ENCODE measurements at regions not wholly inside any gene's neighbourhood (a gene's known extent, or its start where the extent isn't known, plus 50 kb on each side); places are given as distances from the start of the nearest gene placed in this dataset.

DNA sequence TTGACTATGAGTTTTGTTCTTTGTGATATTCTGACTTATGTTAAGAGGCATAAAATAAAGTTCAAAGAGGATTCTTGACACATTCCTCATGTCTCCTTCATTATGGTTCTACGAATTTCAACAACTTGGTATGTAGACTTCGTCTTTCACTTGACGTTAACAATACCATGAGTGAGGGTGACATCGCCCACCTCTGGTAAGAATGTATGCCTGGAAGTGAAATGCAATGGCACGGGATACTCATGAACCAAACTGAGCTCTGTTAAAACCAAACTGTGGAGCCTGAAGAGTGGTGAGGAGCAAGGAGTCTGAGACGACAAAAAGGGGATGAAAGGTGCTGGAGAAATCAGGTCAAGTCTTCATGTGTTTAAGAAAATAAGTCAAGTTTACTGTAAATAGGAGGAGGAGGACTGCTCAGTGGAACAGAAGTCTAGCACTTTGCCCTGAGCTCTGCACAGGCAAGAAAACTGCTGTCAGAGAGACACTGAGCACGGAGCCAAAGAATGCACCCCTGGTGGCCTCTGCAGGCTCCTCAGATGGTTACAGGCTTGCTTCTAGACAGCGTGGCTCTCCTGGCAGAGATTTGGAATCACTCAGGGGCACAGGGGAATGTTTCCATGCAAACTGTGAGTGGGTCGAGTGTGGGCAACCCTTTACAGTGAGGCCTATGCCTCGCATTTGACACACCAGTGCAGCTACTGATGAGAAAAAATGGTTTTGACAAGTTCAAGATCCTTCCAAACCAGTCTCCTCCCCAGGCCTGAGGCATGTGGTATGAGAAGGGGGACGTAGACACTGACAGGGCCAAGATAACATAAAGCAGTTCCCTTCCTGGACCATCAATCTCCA lies 470.1 kb downstream of the IRX1 start:
- no peak for DNase-seq (ENCODE audit: low read depth in 2 of 2)

DNA sequence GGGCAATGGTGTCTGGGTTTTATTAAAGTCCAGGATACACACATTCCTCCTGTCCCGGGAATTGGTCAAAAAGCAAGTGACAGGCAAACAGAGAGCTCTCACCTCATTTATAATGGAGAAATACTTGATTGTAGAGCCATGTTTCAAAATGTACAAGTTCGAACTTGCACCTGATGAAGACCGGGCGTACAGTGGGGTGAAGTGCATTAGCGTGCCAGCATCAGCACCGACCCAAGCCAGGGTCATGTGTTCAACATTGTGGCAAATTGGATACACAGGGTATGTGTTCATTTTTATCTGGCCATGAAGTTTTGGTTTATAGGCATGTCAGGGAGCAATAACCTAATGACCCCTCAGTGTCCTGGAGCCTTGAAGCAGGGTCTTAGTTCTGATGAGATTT lies 472.5 kb downstream of the IRX1 start:
- DNase-seq (ENCODE audit: low read depth in 2 of 2) = no peak

DNA sequence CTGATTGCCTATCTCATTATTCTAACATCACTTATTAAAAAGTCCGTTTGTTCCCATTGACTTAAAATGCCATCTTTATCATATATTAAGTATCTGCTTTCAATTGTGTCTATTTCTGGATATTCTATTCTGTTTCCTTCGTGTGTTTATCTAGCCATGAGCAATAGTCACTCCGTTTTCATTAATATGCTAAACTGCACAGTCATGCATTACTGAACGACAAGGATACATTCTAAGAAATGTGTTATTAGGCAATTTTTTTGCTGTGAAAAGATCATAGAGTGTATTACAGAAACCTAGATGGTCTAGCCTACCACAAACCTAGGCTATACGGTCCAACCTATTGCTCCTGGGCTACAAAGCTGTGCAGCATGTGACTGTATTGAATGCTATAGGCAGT lies 482.9 kb downstream of the IRX1 start:
- no peak for DNase-seq (ENCODE audit: low read depth in 2 of 2)

GRCh38 chr5:4079831-4080230 lies 484.2 kb downstream of the IRX1 start:
- no peak for DNase-seq (ENCODE audit: low read depth in 2 of 2)

DNA sequence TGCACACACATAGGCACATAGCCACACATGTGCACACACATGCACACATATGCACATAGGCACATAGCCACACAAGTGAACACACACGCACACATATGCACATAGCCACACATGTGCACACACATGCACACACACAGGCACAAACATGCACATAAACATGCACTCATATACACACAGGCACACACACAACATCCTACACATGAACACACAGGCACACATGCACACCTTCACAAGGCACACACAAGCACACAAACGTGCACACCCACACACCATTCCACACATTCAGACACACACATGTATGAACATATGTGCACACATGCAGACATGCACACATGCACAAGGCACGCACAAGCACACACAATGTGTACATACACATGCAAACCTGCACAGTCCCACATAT lies 484.7 kb downstream of the IRX1 start:
- no peak for DNase-seq (ENCODE audit: low read depth in 2 of 2)

GRCh38 chr5:4081059-4081458 lies 485.4 kb downstream of the IRX1 start:
- DNase-seq (ENCODE audit: low read depth in 2 of 2) = no peak

DNA sequence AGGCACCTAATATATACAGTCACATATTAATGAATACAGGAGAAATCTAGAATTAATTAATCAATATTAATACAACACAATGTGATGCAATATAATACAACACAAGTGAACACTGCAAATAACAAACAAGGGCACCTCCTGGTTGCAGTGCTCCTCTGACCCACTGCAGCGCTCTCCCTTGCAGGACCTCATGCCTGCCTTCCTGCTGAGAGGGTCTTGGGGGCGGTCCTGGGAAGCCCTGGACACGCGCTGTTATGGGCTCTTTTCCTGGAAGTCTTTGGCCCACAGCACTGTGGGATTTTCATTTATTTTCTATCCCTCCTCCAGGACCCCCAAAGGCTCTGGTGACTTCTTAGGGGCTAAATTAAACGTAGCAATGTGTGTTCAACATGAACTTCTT lies 485.8 kb downstream of the IRX1 start:
- no peak for DNase-seq (ENCODE audit: low read depth in 2 of 2)

DNA sequence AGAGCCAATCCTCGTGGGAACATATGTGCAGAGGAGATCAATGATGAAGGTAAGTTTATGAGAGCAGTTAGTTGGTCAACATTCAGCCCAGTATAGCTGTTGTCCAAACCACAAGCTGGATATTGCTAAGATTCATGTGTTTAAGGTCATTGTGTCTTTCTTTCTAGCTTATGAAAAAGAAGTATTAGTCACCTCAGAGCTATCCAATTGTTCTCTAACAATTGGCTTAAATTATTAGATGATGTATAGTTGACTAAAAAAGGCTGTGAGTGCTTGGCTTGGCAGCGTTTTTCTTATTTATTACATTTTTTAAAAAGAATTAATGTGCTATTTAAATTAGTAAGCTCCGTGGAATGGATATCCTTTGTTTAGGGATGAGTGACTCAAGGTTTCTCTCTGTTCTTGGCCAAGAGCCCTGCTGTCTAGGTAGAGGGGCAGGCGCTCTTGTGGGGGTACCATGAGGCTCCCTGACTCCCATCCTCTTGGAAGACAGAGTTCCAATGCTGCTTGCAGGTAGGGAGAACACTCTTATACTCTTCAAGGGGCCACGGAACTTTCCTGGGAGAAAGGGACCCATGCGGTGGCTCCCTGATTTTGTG lies 487.4 kb downstream of the IRX1 start:
- DNase-seq (ENCODE audit: low read depth in 2 of 2) = no peak

DNA sequence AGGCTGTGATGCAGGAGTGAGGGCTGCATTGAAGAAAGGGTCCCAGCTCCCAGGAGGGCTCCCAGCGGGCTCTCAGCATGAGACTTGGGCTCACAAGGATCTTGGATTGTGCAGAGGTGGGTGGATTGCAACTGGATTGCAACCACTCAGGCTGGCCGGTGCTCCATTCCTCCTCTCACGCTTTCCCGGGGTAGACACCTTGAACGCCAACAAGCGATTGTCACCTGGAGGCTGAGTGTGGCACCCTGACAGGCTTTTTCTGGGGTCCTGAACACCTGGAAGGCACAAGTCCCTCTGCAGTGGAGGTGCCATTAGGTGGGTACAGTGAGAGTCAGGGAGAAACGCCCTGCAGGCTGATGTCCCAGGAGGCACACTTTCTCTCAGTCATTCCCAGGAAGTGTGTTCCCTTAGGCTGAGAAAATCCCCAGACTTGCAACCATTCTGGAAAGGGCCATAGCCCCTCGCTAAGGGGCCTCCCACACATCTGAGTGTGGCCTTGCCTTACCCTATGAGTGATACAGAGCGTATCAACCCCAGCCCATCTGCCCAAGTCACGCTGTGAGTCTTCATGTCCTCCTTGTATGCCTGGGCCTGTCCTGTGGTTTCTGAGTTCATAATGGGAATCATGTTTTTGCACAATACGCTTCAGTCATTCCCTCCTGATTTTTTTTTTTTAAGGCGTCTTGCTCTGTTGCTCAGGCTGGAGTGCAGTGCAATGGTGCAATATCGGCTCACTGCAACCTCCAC lies 488.1 kb downstream of the IRX1 start:
- DNase-seq (ENCODE audit: low read depth in 2 of 2) = no peak

DNA sequence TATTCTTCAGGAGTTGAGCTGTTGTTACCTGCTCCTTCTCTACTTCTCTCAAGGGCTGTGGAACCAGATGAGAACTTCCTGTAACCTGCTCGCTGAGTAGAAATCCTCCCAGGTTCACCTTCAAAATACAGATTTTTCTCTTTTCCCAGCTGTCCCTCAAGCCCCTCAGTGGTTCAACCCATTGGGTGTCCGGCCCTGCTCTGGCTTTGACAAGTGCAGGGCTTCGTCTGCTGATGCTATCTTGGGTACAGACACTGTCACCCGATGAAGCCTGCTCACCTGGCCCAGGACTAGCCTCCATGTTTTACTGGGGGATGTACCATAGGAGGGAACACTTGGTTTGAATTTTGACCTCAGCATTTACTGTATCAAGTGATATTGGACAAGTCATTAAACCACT lies 490.4 kb downstream of the IRX1 start:
- no peak for DNase-seq (ENCODE audit: low read depth in 2 of 2)

DNA sequence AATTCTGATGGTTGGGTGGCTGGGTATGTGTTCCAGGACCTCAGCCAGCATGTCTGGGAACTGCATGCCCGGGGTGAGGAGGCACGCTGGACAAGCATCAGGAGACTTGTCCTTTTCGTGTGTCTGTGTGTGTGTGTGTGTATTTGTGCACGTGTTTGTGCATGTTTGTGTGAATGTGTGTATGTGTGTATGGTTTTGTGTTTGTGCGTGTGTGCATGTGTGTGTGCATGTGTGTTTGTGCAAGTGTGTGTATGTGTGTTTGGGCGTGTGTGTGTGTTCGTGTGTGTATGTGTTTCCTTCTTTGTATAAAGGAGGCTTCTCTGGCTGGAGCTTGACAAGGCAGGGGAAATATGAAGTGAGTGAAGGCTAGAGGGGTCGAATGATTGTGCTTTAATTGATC lies 491.5 kb downstream of the IRX1 start:
- DNase-seq (ENCODE audit: low read depth in 2 of 2) = no peak

GRCh38 chr5:4089087-4089486 lies 493.5 kb downstream of the IRX1 start:
- no peak for DNase-seq (ENCODE audit: low read depth in 2 of 2)

DNA sequence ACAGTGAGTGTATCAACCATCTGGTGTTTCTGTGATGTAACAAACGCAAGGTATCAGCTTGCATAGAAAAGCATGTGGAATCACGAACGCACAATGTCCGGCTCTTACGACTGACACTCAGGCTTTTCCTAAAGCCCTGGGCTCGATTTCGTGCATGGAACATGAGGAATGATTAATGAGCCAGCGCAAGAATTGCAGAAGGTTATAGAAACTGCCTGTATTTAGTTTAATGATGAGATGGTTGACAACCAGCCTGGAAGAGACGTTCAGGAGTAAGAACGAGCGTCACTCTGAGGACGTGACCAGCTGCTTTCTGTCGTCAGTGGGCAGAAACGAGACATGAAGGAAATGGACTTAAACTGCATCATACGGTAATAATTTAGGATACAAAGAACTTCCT lies 497.6 kb downstream of the IRX1 start:
- no peak for DNase-seq (ENCODE audit: low read depth in 2 of 2)

DNA sequence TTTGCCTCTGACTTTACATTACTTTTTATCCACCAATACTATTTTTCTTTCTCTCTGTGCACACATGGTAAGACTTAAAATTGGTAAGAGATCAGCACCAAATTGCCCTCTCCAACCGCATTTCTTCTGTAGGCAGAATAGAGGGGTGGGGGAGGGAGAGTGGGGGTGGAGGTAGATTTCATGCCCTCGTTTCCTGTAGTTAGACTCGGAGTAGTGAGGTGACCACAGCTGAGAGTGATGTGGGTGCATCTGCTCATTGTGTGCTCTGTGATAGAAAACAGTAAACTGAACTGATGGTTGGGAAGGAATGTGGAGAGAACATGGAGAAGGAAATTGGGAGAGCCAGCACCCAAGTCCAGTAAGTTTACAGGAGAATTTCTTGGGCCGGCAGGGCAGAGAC lies 498.3 kb downstream of the IRX1 start:
- no peak for DNase-seq (ENCODE audit: low read depth in 2 of 2)

DNA sequence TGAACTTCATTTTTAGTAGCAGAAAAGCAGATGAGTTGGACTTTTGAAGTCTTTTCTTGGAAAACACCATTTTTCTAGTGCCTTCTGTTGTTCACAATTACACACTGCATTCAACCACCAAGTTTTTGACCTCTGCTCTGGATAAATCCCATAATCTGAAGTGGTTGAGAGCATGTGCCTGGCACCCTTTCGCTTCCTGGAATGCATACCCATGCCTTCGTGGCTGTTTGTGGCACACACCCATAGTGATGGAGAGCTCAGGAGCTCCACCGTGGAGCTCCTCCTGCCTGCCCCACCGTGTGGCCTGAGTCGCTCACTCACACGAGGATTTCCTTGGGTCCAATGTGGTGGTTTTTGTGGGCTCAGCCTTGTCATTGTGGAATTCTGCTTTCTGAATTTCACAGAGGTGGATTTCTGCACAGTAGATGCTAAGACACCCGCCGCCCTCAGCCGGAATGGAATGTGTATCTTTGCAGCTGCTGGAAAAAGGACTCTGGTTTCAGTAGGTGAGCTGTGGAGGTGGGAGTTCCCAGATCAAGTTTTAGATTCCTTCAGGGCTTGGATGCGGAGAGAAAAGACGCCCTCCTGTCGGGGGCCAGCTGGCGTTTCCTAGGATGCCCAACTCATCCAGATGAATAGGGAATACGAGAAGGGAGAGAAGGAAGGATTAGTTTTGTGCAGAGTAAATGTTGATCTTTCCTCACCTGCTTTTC lies 500.4 kb downstream of the IRX1 start:
- no peak for DNase-seq (ENCODE audit: low read depth in 2 of 2)

DNA sequence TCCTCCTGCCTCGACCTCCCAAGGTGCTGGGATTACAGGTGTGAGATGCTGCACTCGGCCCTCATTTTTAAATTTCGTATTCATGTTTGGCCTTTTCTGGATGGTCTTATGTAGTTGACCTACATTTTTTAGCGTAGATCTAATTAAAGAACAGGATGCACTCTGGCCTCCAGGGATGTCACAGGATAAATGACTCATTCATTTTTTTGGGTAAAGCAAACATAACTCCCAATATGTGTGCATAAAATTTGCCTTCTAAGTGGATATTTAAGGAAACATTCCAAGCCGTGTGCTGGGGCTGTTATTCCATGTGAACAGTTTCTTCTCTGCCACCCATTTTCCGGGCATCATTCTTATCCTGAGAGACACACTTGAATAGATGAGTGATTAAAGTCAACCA lies 501.6 kb downstream of the IRX1 start:
- DNase-seq (ENCODE audit: low read depth in 2 of 2) = no peak

GRCh38 chr5:4098226-4098625 lies 502.6 kb downstream of the IRX1 start:
- DNase-seq (ENCODE audit: low read depth in 2 of 2) = no peak

GRCh38 chr5:4099386-4099785 lies 503.8 kb downstream of the IRX1 start:
- no peak for DNase-seq (ENCODE audit: low read depth in 2 of 2)

DNA sequence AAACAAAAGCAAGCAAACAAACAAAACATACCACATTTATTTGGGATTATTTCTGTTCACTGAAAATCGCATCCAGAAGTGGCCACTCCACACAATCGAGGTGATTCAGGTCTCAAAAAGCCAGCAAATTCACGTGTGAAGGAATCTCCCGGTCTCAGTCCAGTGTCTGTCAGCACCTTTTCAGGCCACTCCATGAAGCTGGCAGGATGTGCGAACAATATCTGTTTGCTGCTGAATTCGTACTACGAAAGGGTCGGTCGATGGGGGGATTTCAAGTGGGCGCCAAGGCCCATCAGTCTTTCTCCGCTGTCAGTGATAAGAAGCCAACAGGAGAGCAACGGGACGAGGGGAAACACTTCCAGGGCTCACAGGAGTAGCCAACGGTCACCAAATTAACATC lies 505.1 kb downstream of the IRX1 start:
- DNase-seq (ENCODE audit: low read depth in 2 of 2) = no peak

- DNase-seq (ENCODE audit: low read depth in 2 of 2) = no peak
These were observed 505.6 kb downstream of the IRX1 start for GRCh38 chr5:4101189-4101588.

DNA sequence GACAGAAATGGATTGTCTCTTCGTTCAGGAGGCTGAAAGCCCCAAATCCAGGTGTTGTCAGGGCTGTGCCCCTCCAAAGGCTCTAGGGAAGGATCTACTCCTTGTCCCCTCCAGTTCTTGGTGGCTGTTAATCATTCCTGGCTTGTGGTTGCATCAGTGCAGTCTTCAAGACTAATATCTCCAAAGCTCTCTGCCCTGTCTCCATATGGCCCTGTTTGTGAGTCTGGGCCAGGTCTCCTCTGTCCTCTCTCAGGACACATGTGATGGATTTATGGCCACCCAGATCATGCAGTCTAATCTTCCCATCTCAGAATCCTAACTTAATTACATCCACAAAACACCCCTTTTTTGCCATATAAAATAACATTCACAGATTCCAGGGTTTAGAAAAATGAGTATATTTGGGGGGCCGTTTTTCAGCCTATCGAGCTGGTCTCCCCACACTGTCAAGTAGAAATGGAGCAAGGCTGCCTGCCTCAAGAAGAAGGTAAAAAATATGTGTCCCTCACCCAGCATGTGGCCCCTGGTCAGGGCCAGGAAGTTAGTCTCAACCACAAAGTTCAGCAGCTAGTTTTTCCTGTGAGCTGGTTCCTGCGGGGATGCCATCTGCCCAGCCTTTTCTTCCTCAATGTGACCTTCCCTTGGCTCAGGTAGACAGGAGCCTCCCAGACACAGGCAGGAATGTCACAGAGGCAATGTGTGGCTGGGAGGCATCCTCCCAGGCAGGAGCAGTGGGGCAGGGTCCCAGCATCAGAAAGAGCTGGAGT lies 509.4 kb downstream of the IRX1 start:
- DNase-seq (ENCODE audit: low read depth in 2 of 2) = no peak
